ENCODE measurements at regions not wholly inside any gene's neighbourhood (a gene's known extent, or its start where the extent isn't known, plus 50 kb on each side); places are given as distances from the start of the nearest gene placed in this dataset.

- Histone ChIP-seq H3K4me3 (ENCODE audit: low read depth, low read length, poor library complexity, severe bottlenecking) (no peak overlapping the region), H3K27ac (ENCODE audit: low read depth, low read length, poor library complexity, severe bottlenecking) (no peak overlapping the region), H3K27me3 (replicated peaks; ENCODE audit: insufficient read depth, low read depth, low read length, poor library complexity) (no peaks in the 10 kb centered on the region), H3K9me3 (ENCODE audit: low read depth, low read length, poor library complexity, severe bottlenecking) (no peaks in the 10 kb centered on the region), H3K4me1 (ENCODE audit: insufficient read depth, low read length, poor library complexity, severe bottlenecking) (no peaks in the 10 kb centered on the region), H3K36me3 (ENCODE audit: insufficient read depth, low read length, poor library complexity, severe bottlenecking) (no peaks in the 10 kb centered on the region)
- no peak for TF ChIP-seq CTCF (conservative IDR thresholded peaks at IDR 0.05; ENCODE audit: low read depth, low read length)
- DNase-seq (ENCODE audit: low spot score): no peak
- intact Hi-C loops (cut with micrococcal nuclease; ENCODE audit: unreplicated experiment): no loop called here
- BruUV-seq (replicated peaks): no TSS peak
- CTCF ChIA-PET: no interaction called here
- POLR2A ChIA-PET (ENCODE audit: low non-redundant PET): no interaction called here
Measured at GRCh38 chr1:82946096-82946605, 1052.8 kb downstream of the TTLL7 start.

GRCh38 chr1:82944822-82945221, 1054.1 kb downstream of the TTLL7 start:
- H3K9me3 ChIP-seq (ENCODE audit: low read depth, low read length, poor library complexity, severe bottlenecking): no peaks in the 10 kb centered on the region
- no peaks in the 10 kb centered on the region for H3K36me3 ChIP-seq (ENCODE audit: insufficient read depth, low read length, poor library complexity, severe bottlenecking)
- intact Hi-C loops (cut with micrococcal nuclease; ENCODE audit: unreplicated experiment): no loop called here
- POLR2A ChIA-PET (ENCODE audit: low non-redundant PET): no interaction called here
- no peak for DNase-seq (ENCODE audit: low spot score)
- no TSS peak for BruUV-seq (replicated peaks)
- CTCF ChIA-PET: no interaction called here
- TF ChIP-seq EZH2 (IDR thresholded peaks at IDR 0.05; ENCODE audit: borderline replicate concordance, low read depth, low read length, poor library complexity, severe bottlenecking) (no peak), CTCF (conservative IDR thresholded peaks at IDR 0.05; ENCODE audit: low read depth, low read length) (no peak)
- no peaks in the 10 kb centered on the region for H3K4me1 ChIP-seq (ENCODE audit: insufficient read depth, low read length, poor library complexity, severe bottlenecking)
- no peak overlapping the region for H3K27ac ChIP-seq (ENCODE audit: low read depth, low read length, poor library complexity, severe bottlenecking)
- no peaks in the 10 kb centered on the region for H3K27me3 ChIP-seq (replicated peaks; ENCODE audit: insufficient read depth, low read depth, low read length, poor library complexity)
- no peak overlapping the region for H3K4me3 ChIP-seq (ENCODE audit: low read depth, low read length, poor library complexity, severe bottlenecking)

GRCh38 chr1:82934074-82934473, 1064.9 kb downstream of the TTLL7 start:
- H3K4me1 ChIP-seq (ENCODE audit: insufficient read depth, low read length, poor library complexity, severe bottlenecking): no peaks in the 10 kb centered on the region
- H3K4me3 ChIP-seq (ENCODE audit: low read depth, low read length, poor library complexity, severe bottlenecking): no peak overlapping the region
- no peaks in the 10 kb centered on the region for H3K27me3 ChIP-seq (replicated peaks; ENCODE audit: insufficient read depth, low read depth, low read length, poor library complexity)
- no peak for DNase-seq (ENCODE audit: low spot score)
- H3K9me3 ChIP-seq (ENCODE audit: low read depth, low read length, poor library complexity, severe bottlenecking): no peaks in the 10 kb centered on the region
- ChIA-PET CTCF (no interaction called here), POLR2A (ENCODE audit: low non-redundant PET) (no interaction called here)
- TF ChIP-seq CTCF (conservative IDR thresholded peaks at IDR 0.05; ENCODE audit: low read depth, low read length): no peak
- TF ChIP-seq EZH2 (IDR thresholded peaks at IDR 0.05; ENCODE audit: borderline replicate concordance, low read depth, low read length, poor library complexity, severe bottlenecking): no peak
- intact Hi-C loops (cut with micrococcal nuclease; ENCODE audit: unreplicated experiment): no loop called here
- H3K27ac ChIP-seq (ENCODE audit: low read depth, low read length, poor library complexity, severe bottlenecking): no peak overlapping the region
- BruUV-seq (replicated peaks): no TSS peak
- H3K36me3 ChIP-seq (ENCODE audit: insufficient read depth, low read length, poor library complexity, severe bottlenecking): no peaks in the 10 kb centered on the region

Data from A673 (cell line).